ENCODE measurements at regions not wholly inside any gene's neighbourhood (a gene's known extent, or its start where the extent isn't known, plus 50 kb on each side); places are given as distances from the start of the nearest gene placed in this dataset.

- TF ChIP-seq CTCF (IDR thresholded peaks at IDR 0.05) (no peak), POLR2A (IDR thresholded peaks at IDR 0.05) (no peak)
Observed at GRCh38 chr2:200158647-200159356, 147.7 kb upstream of the SPATS2L start.
